HepG2 (cell line): ENCODE measurements at regions not wholly inside any gene's neighbourhood (a gene's known extent, or its start where the extent isn't known, plus 50 kb on each side); places are given as distances from the start of the nearest gene placed in this dataset.

ENCODE experiments used
- BRCA1 ChIP-seq: sonication (generic); formaldehyde crosslinking; IDR thresholded peaks from 2 replicates; pipeline ENCODE4 v1.4.0; 2020; ENCODE audit warnings: missing genetic modification reagents
- CBX1 ChIP-seq: IDR thresholded peaks from one replicate; pipeline ENCODE4 v1.6.1; 2016; ENCODE audit warnings: antibody characterized with exemption, low read depth
- ESRRA ChIP-seq: sonication (generic); formaldehyde crosslinking; IDR thresholded peaks from 2 replicates; pipeline ENCODE4 v1.5.1; 2020; ENCODE audit warnings: mild to moderate bottlenecking, low read depth, missing genetic modification reagents
- EZH2 ChIP-seq: conservative IDR thresholded peaks from 2 replicates; pipeline ENCODE4 v1.6.1; 2012; ENCODE audit warnings: mild to moderate bottlenecking, low read depth, low read length, moderate library complexity
- MEIS1 ChIP-seq: sonication (generic); formaldehyde crosslinking; IDR thresholded peaks from 2 replicates; pipeline ENCODE4 v1.9.0; 2021; ENCODE audit warnings: mild to moderate bottlenecking, missing genetic modification reagents, moderate library complexity, borderline replicate concordance
- TAF1 ChIP-seq: sonication (generic); formaldehyde crosslinking; IDR thresholded peaks from 2 replicates; pipeline ENCODE4 v1.4.0; 2020; ENCODE audit warnings: missing genetic modification reagents
- ZBTB26 ChIP-seq: IDR thresholded peaks from 2 replicates; pipeline ENCODE4 v1.6.1; 2016; ENCODE audit warnings: missing compliant biosample characterization, missing genetic modification reagents, borderline replicate concordance
- ZFP62 ChIP-seq: sonication (generic); formaldehyde crosslinking; IDR thresholded peaks from 2 replicates; pipeline ENCODE4 v1.4.0; 2020; ENCODE audit warnings: missing genetic modification reagents
- ZFX ChIP-seq: sonication (generic); formaldehyde crosslinking; IDR thresholded peaks from 2 replicates; pipeline ENCODE4 v1.4.0; 2020; ENCODE audit warnings: mild to moderate bottlenecking, low read depth, missing genetic modification reagents, moderate library complexity

GRCh38 chr5:103617913-103618312 lies 55.3 kb upstream of the NUDT12 start:
- TF ChIP-seq ZBTB26 (CRISPR knock-in tag) (no peak), MEIS1 (CRISPR knock-in tag) (no peak), TAF1 (no peak), ESRRA (no peak), CBX1 (no peak), EZH2 (no peak), ZFX (CRISPR knock-in tag) (no peak), ZFP62 (CRISPR knock-in tag) (no peak), BRCA1 (CRISPR knock-in tag) (no peak)
